Endodermal cell (in vitro differentiated cells): ENCODE measurements at regions not wholly inside any gene's neighbourhood (a gene's known extent, or its start where the extent isn't known, plus 50 kb on each side); places are given as distances from the start of the nearest gene placed in this dataset.

Source experiments
- DNase-seq: peaks from one replicate; pipeline ENCODE4 v3.0.0-alpha.2; 2017
- H3K27ac ChIP-seq: 2 replicates; pipeline ENCODE4 v1.5.1; 2013; ENCODE audit warnings: mild to moderate bottlenecking, low read depth, low read length, moderate library complexity
- H3K27me3 ChIP-seq: 2 replicates; pipeline ENCODE4 v1.6.1; 2013; ENCODE audit warnings: mild to moderate bottlenecking, low read length, moderate library complexity; ENCODE audit not compliant: insufficient read depth, control insufficient read depth, poor library complexity, severe bottlenecking
- H3K36me3 ChIP-seq: 2 replicates; pipeline ENCODE4 v1.7.0; 2013; ENCODE audit warnings: mild to moderate bottlenecking, low read length, moderate library complexity; ENCODE audit not compliant: control insufficient read depth, insufficient read depth
- H3K4me1 ChIP-seq: one replicate; pipeline ENCODE4 v1.7.0; 2013; ENCODE audit warnings: low read length; ENCODE audit not compliant: control insufficient read depth, insufficient read depth
- H3K4me3 ChIP-seq: 2 replicates; pipeline ENCODE4 v1.5.1; 2013; ENCODE audit warnings: mild to moderate bottlenecking, low read length, moderate library complexity
- H3K9ac ChIP-seq: 2 replicates; pipeline ENCODE4 v1.6.1; 2013; ENCODE audit warnings: mild to moderate bottlenecking, low read length, moderate library complexity; ENCODE audit not compliant: poor library complexity, severe bottlenecking; ENCODE audit errors: extremely low read depth
- H3K9me3 ChIP-seq: 2 replicates; pipeline ENCODE4 v1.6.1; 2013; ENCODE audit warnings: mild to moderate bottlenecking, low read length, moderate library complexity; ENCODE audit not compliant: control insufficient read depth
- H3K27ac Mint-ChIP-seq: 2 replicates; pipeline ENCODE4 v1.8.0; 2020; ENCODE audit warnings: mixed read lengths
- H3K27me3 Mint-ChIP-seq: 2 replicates; pipeline ENCODE4 v1.8.0; 2021; ENCODE audit warnings: mild to moderate bottlenecking, mixed read lengths; ENCODE audit not compliant: insufficient read depth
- H3K36me3 Mint-ChIP-seq: 2 replicates; pipeline ENCODE4 v1.8.0; 2020; ENCODE audit warnings: low read depth, mixed read lengths
- H3K4me1 Mint-ChIP-seq: 2 replicates; pipeline ENCODE4 v1.8.0; 2020; ENCODE audit warnings: mixed read lengths
- H3K4me3 Mint-ChIP-seq: 2 replicates; pipeline ENCODE4 v1.8.0; 2020; ENCODE audit warnings: mild to moderate bottlenecking, moderate library complexity, mixed read lengths
- H3K9me3 Mint-ChIP-seq: 2 replicates; pipeline ENCODE4 v1.8.0; 2020; ENCODE audit warnings: mild to moderate bottlenecking, mixed read lengths
- WGBS, 2 experiments: methylation state at CpG; one replicate each; pipeline versions ENCODE4 v1.1.5 to v1.1.7; 2013; ENCODE audit warnings: missing lambda C conversion rate in 2 of 2, mixed read lengths in 1 of 2; ENCODE audit not compliant: insufficient coverage in 1 of 2, insufficient read length in 1 of 2; 5-methylcytosine and 5-hydroxymethylcytosine counted together
- TF ChIP-seq, protein P1 (sequence below): fragments of 200-600 bp; sonication (generic); conservative IDR thresholded peaks from 2 replicates; pipeline ENCODE4 v1.5.0; 2021; ENCODE audit warnings: antibody characterized with exemption, mild to moderate bottlenecking

DNA sequence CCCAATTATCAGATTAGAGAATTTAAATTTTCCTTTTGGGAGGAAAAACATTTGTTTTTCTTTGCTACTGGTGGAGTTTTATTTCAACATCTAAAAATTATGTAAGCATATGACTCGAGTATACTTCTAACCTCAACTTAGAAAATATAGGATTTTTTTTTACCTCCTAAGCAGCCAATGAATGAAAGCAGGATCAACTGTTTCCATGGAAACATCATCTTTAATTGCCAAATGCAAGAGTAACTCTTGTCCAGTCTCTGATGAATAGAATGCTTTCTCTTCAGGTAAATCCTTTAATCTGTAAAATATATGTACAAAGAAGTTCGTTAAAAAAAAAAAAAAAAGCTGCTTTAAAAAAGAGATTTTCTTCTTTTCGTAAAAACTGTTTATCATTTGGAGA, 93.6 kb downstream of the CNTN3 start:
- Histone ChIP-seq H3K9me3 (no peaks in the 10 kb centered on the region), H3K27me3 (no peaks in the 10 kb centered on the region), H3K4me3 (no peak overlapping the region), H3K9ac (no peak overlapping the region), H3K36me3 (no peaks in the 10 kb centered on the region), H3K27ac (no peak overlapping the region), H3K4me1 (no peaks in the 10 kb centered on the region)
- 92% methylated on average over 3 of the region's 3 CpGs; no CpG with 5 or more reads in 1 of the 2 experiments for WGBS, 2 experiments
- Mint-ChIP-seq H3K4me1 (no peaks in the 10 kb centered on the region), H3K27ac (no peak overlapping the region), H3K4me3 (no peak overlapping the region), H3K36me3 (no peaks in the 10 kb centered on the region), H3K9me3 (no peaks in the 10 kb centered on the region), H3K27me3 (peaks cover 22% of the 10 kb centered on the region)
- DNase-seq, result no peak
- TF ChIP-seq, protein P1, sequence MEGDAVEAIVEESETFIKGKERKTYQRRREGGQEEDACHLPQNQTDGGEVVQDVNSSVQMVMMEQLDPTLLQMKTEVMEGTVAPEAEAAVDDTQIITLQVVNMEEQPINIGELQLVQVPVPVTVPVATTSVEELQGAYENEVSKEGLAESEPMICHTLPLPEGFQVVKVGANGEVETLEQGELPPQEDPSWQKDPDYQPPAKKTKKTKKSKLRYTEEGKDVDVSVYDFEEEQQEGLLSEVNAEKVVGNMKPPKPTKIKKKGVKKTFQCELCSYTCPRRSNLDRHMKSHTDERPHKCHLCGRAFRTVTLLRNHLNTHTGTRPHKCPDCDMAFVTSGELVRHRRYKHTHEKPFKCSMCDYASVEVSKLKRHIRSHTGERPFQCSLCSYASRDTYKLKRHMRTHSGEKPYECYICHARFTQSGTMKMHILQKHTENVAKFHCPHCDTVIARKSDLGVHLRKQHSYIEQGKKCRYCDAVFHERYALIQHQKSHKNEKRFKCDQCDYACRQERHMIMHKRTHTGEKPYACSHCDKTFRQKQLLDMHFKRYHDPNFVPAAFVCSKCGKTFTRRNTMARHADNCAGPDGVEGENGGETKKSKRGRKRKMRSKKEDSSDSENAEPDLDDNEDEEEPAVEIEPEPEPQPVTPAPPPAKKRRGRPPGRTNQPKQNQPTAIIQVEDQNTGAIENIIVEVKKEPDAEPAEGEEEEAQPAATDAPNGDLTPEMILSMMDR, result no peak

DNA sequence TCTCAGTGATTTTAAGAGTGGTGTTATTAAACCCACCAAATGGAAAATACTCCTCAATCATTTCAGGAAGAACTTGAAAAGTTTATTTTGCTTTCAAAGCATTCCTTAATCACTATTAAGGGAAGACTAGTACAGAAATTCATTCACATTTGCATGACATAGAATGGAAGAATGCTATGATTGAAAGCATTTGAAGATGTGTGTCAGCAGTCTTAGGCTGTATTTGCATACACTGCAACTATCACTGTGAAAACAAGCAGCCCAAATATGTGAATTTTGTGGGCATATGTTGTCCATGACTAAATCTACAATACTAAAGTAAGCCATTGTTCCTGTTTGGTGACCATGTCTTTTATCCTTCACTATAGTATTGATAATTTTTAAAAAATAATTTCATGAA, 95.8 kb downstream of the CNTN3 start:
- no peak overlapping the region for H3K4me3 Mint-ChIP-seq
- no peak for DNase-seq
- Histone ChIP-seq H3K4me3 (no peak overlapping the region), H3K9ac (no peak overlapping the region), H3K9me3 (no peaks in the 10 kb centered on the region), H3K4me1 (no peaks in the 10 kb centered on the region), H3K27me3 (no peaks in the 10 kb centered on the region), H3K36me3 (no peaks in the 10 kb centered on the region), H3K27ac (no peak overlapping the region)
- H3K27me3 Mint-ChIP-seq, result peaks cover 5% of the 10 kb centered on the region
- no peaks in the 10 kb centered on the region for H3K9me3 Mint-ChIP-seq
- no peaks in the 10 kb centered on the region for H3K4me1 Mint-ChIP-seq
- H3K27ac Mint-ChIP-seq, result no peak overlapping the region
- no peaks in the 10 kb centered on the region for H3K36me3 Mint-ChIP-seq
- TF ChIP-seq, protein P1, result no peak

DNA sequence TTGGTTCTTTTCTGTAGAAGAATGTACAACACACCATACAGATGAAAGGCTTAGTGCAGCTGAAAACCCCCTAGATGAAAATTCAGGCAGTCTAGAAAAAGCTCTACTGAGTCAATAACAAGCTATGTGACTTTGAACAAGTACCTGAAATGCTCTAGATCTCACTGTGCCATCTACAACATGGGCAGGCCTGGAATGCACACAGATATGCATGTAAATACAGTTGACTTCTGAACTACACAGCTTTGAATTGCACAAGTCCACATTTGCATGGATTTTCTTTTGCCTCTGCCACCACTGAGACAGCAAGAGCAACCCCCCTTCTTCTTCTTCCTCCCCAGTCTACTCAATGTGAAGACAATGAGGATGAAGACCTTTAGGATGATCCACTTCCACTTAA, 98.4 kb downstream of the CNTN3 start:
- no peaks in the 10 kb centered on the region for H3K27me3 ChIP-seq
- H3K4me1 ChIP-seq, result no peaks in the 10 kb centered on the region
- DNase-seq, result no peak
- no peaks in the 10 kb centered on the region for H3K9me3 ChIP-seq
- H3K4me1 Mint-ChIP-seq, result no peaks in the 10 kb centered on the region
- H3K27ac Mint-ChIP-seq, result no peak overlapping the region
- no peak overlapping the region for H3K4me3 ChIP-seq
- H3K36me3 ChIP-seq, result no peaks in the 10 kb centered on the region
- TF ChIP-seq, protein P1, result no peak
- H3K36me3 Mint-ChIP-seq, result no peaks in the 10 kb centered on the region
- no peak overlapping the region for H3K4me3 Mint-ChIP-seq
- H3K9me3 Mint-ChIP-seq, result no peaks in the 10 kb centered on the region
- no peak overlapping the region for H3K27ac ChIP-seq
- no peak overlapping the region for H3K9ac ChIP-seq
- H3K27me3 Mint-ChIP-seq, result no peaks in the 10 kb centered on the region
